Esophagus muscularis mucosa (tissue), 3 donors: ENCODE measurements at regions not wholly inside any gene's neighbourhood (a gene's known extent, or its start where the extent isn't known, plus 50 kb on each side); places are given as distances from the start of the nearest gene placed in this dataset.

Experiments
- POLR2A ChIP-seq: fragments of 450-650 bp; IDR thresholded peaks from one replicate; pipeline ENCODE4 v1.6.1; 2017; ENCODE audit warnings: antibody characterized with exemption, moderate library complexity, mild to moderate bottlenecking, low read depth
- TF ChIP-seq, protein P1 (sequence below), 3 experiments: fragments of 200-600 bp in 2 of 3; fragments of 450-650 bp in 1 of 3; sonication (generic) in 2 of 3; IDR thresholded peaks; one replicate each; pipeline ENCODE4 v1.5.1; 2017 to 2019; ENCODE audit warnings: antibody characterized with exemption in 3 of 3, mild to moderate bottlenecking in 2 of 3, moderate library complexity in 1 of 3

DNA sequence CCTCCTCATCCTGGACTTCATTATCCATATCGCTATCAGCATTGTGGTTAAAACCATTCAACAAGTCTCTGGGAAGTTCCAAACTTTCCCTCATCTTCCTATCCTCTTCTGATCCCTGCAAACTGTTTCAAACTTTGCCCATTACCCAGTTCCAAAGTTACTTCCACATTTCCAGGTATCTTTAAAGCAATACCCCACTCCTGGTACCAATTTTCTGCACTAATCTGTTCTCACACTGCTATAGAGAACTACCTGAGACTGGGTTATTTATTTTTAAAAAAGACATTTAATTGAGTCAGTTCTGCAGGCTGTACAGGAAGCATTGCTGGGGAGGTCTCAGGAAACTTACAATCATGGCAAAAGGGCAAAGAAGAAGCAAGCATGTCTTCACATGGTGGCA is 147.3 kb downstream of the ARL4A start:
- no peak for TF ChIP-seq POLR2A
- TF ChIP-seq, protein P1, sequence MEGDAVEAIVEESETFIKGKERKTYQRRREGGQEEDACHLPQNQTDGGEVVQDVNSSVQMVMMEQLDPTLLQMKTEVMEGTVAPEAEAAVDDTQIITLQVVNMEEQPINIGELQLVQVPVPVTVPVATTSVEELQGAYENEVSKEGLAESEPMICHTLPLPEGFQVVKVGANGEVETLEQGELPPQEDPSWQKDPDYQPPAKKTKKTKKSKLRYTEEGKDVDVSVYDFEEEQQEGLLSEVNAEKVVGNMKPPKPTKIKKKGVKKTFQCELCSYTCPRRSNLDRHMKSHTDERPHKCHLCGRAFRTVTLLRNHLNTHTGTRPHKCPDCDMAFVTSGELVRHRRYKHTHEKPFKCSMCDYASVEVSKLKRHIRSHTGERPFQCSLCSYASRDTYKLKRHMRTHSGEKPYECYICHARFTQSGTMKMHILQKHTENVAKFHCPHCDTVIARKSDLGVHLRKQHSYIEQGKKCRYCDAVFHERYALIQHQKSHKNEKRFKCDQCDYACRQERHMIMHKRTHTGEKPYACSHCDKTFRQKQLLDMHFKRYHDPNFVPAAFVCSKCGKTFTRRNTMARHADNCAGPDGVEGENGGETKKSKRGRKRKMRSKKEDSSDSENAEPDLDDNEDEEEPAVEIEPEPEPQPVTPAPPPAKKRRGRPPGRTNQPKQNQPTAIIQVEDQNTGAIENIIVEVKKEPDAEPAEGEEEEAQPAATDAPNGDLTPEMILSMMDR (IDR thresholded peaks at IDR 0.05) = no peak
